ENCODE measurements at regions not wholly inside any gene's neighbourhood (a gene's known extent, or its start where the extent isn't known, plus 50 kb on each side); places are given as distances from the start of the nearest gene placed in this dataset.
A peak's percentile ranks its signal among the peaks of the same experiment; 100 is the strongest.

DNA sequence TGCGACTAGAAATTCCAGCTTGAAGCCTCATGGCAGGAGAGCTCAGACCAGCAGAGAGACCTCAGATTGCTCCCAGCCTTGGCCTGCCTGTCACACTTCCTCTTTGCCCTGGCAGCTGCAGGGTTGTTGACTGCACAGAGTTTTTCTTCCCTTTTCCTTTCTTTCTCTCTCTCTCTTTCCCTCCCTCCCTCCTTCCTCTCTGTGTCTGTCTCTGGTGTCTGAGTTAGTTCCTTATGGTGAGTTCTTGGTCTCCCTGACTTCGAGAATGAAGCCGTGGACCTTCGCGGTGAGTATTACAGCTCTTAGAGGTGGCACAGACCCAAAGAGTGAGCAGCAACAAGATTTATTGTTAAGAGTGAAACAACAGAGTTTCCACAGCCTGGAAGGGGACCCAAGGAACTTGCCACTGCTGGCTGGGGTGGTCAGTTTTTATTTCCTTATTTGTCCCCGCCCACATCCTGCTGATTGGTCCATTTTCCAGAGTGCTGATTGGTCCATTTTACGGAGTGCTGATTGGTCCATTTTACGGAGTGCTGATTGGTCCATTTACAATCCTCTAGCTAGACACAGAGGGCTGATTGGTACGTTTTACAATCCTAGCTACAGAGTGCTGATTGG, 266.3 kb downstream of the RPS24 start:
- no peak for DNase-seq (ENCODE audit: low spot score)

DNA sequence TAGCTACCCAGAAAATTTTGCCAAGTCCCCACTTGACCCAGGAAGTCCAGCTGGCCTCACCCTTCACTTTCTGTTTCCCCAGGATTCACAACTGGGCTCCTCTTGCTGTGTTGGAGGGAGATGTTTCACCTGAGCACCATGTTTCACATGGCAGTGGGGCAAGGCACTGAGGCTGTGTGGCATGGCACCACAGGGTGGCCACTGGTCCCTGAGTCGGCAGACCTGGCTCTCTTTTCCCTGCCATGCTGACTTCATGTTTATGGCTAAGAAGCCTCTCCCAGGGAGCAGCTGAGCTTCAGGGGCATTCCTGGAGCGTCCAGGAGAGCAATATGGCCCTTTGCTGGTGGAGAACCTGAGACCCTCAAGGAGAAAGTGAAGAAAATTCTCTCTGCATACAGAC, 266.9 kb downstream of the RPS24 start:
- DNase-seq (ENCODE audit: low spot score) = no peak

GRCh38 chr10:78301481-78301880, 267.8 kb downstream of the RPS24 start:
- DNase-seq (ENCODE audit: low spot score) = no peak

DNA sequence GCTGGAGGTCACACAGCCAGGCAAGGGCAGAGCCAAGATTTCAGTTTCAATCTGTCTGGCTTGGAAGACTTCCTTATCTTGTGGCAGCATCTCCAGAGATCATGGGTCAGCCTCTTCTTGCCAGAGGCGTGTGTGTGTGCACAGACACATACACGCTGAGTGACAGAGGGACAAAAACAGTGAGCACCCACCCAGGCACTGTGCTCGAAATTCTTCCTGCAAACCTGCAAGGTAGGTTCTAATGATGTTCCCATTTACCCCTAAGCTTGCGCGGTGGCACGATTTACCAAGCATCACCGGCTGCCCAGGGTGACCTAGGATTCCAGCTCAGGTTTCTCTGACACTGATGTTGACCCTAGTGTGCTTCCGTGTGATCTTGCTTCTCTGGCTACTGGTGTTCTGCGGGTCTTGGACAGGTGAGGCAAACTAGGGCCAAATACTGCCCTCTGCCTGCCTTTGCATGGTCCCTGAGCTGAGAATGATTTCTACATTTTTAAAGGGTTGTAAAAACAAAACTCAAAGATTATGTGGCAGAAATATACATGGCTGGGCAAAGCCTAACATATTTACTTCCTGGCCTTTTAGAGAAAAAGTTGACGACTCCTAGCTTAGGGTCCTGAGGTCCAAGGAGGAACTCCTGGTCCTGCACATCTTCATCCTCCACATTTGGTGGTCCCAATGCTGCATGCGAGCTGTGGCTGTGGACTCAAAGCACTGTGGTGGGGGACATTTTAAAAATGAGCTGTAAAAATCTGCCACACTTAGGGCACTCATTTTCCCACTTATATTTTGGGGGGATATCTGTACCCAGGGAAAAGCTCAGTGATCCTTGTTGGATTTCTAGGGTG, 268.5 kb downstream of the RPS24 start:
- no peak for DNase-seq (ENCODE audit: low spot score)

DNA sequence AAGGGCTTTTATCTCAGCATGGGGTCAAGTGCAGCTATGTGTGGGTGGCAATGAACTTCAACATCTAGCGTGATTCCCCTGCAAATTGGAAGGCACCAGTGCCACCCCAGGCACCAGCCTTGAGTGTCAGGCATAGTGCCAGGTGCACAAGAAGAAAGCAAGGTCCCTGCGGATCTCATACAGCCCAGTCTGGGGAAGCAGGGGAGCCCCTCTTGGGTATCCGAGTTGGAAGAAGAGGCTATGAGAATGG, 269.0 kb downstream of the RPS24 start:
- no peak for DNase-seq (ENCODE audit: low spot score)

- peak; percentile 97 for DNase-seq (ENCODE audit: low spot score)
Measured at GRCh38 chr10:78302989-78303854, 269.6 kb downstream of the RPS24 start.

DNA sequence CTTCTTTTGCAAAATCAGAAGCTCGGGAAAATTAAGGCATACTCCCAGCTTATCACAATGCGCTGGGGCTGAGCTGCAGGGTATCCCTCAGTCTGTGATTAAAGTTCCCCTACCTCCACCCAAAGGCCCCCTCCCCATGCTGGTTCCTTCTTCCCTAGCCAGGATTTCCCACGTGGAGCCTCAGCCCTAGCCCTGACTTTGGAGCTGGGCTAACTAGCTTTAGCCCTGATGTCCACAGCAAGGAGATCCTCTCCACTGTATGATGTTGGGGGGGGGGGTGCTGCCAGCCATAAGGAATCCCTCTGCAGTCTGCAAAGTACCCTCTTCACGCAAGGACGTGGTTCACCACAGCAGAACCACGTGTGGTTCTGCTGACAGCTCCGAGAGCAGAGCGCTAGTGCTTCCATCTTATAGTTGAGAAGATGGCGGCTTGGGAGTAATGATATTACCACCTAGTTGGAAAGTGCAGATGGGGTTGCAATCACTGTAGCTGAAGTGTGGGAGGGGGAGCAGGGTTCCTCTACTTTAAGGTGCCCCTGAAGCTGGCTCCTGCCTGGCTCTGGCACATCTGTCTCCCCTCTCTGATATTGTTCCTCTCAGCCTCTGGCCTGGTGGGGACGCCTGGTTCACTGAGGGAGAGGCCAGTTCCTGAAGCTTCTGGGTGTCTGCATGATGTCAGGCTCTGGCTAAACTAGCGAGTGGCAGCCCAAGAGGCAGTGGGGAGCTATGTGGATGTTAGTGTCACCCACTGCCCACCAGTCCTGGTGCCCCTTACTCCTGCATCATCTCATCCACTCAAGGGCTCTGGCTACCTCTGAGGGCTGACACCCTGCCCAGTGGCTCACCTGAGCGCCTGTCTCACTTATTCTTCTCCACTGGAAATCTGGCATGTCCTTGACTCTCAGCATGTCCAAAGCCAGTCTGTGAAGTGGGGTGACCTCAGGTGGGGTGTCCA, 270.7 kb downstream of the RPS24 start:
- DNase-seq (ENCODE audit: low spot score) = no peak

- DNase-seq (ENCODE audit: low spot score) = no peak
Measured at GRCh38 chr10:78305311-78305710, 271.6 kb downstream of the RPS24 start.

GRCh38 chr10:78306358-78306757, 272.7 kb downstream of the RPS24 start:
- DNase-seq (ENCODE audit: low spot score) = no peak

GRCh38 chr10:78307576-78307975, 273.9 kb downstream of the RPS24 start:
- DNase-seq (ENCODE audit: low spot score) = no peak

GRCh38 chr10:78309536-78310237, 276.0 kb downstream of the RPS24 start:
- DNase-seq (ENCODE audit: low spot score) = no peak

DNA sequence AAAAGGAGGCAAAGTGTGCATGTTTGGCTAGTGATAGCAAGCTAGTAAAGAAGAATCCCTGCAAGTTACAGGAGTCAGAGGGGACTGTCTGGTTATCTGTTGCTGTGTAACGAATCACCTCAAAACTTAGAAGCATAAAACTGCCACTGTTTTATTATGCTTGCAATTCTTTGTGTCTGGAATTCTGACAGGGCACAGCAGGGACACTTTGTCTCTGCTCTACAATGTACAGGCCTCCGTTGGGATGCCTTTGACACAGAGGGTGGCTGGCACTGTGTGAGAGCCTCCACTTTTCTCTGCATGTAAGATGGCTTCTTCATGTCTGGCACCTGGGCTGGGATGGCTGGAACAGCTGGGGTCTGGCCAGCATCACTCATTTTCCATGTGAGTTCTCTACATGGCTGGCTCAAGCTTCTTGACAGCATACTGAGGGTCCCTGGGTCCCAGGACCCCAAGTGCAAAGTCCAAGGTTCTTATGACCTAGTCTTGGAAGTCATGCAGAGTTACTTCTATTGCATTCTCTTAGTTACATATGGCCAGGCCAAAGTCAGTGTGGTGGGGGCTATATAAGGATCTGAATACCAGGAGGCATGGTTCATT, 276.9 kb downstream of the RPS24 start:
- DNase-seq (ENCODE audit: low spot score) = no peak

GRCh38 chr10:78312197-78313047, 278.8 kb downstream of the RPS24 start:
- peak; percentile 63 for DNase-seq (ENCODE audit: low spot score)

DNA sequence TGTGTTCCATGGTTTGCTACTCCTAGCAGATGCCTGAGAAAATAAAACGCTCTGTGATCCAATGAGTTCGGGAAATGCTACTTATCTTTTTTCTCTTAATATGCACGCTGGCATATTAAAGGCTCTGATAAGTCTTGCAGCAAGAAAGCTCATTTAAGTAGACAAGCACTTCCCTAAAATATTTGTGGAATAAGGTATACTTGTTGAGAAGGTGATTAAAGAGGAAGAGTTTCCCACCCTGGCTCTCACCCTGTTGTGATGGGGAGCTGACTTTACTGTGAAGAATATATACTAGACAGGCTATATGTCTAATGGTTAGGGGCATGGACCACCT, 279.4 kb downstream of the RPS24 start:
- no peak for DNase-seq (ENCODE audit: low spot score)

DNA sequence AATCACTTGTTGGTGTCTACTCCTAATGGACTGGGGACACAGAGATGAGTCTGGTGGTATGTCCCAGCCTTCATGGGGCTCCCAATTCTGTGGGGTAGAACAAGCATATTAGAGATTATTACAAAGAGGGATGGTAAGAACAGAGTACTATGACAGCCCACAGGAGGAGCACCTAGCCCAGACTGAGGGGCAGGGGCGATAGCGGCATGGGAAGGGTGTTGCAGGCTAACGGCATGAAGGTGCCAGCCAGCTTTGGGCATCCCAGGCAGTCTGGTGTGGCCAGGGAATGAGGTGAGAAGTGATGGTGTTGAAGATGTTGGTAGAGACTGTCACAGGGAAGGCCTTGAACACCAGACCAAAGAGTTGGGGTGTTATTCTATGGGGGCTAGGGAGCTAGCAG, 280.0 kb downstream of the RPS24 start:
- DNase-seq (ENCODE audit: low spot score) = no peak

DNA sequence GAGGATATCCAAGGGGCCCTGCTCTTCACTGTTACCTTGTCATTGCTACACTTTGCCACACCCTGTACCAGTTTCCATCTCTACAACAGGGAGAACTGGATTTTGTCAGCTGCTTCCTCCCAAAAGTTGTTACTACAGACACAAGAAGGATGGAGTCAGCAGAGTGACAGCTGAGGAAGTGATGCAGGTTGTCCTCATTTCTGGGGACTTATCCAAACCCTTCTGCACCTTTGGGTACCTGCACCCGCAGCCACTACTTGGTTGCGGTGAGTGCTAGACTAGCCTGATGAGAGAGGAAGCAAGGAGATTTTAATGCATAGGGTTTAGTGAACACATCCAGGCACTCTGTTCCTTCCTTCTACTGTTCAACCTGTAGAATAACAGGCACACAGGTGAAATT, 281.0 kb downstream of the RPS24 start:
- DNase-seq (ENCODE audit: low spot score) = no peak

GRCh38 chr10:78316451-78316931, 282.8 kb downstream of the RPS24 start:
- no peak for DNase-seq (ENCODE audit: low spot score)

DNA sequence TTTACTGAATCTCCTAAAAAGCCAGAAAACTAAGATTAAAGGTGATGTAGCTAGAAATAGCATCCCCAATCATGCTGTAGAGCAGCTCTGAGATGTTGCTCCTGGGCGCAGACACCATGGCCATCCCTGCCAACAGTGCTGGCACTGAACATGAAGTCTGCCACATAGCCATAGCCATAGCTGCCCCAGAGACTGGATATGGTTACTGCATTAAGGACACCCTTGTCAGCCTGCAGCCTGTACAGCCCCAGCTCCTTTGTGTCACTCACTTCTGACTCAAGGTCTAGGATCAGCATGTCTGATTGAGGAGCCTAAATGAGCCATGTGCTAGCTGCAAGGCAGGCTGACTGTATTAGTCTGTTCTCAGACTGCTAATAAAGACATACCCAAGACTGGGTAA, 284.6 kb downstream of the RPS24 start:
- DNase-seq (ENCODE audit: low spot score) = no peak

- no peak for DNase-seq (ENCODE audit: low spot score)
Measured at GRCh38 chr10:78319371-78319770, 285.7 kb downstream of the RPS24 start.

DNA sequence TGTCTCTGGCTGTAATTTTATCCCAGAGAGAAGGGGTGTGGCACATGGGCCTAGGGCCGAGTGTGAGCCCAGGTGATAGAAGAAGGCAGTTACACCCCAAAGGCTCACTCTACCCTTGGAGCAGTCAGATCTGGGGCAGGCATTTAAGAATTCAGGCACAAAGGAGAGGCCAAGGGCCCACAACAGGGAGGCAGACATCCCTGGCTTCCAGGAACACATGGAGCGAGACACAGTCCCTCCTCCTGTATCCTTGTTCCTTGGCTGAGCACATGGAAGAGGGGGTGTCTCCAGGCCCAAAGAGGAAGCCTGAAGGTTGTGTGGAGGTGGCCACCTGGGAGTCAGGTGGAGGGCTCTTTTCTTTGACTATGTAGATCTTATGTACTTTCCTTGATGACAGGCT, 286.2 kb downstream of the RPS24 start:
- DNase-seq (ENCODE audit: low spot score) = no peak
